Left lung (tissue), 4 donors: ENCODE measurements at regions not wholly inside any gene's neighbourhood (a gene's known extent, or its start where the extent isn't known, plus 50 kb on each side); places are given as distances from the start of the nearest gene placed in this dataset.

ENCODE experiments used
- ATAC-seq: fragments of 200-7000 bp; cut with Tn5 transposase; one replicate; pipeline ENCODE4 v1.9.1; 2020; ENCODE audit warnings: moderate library complexity
- DNase-seq, 4 donors: peaks; one replicate each; pipeline ENCODE4 v3.0.0-alpha.2; 2013 to 2020
- H3K27ac ChIP-seq, 2 donors: fragments of 200-600 bp; sonication (generic) in 1 of 2; one replicate each; pipeline versions ENCODE4 v1.5.0 to v1.8.0; 2020 to 2021
- H3K27me3 ChIP-seq, 2 donors: fragments of 200-600 bp; sonication (generic) in 1 of 2; one replicate each; pipeline versions ENCODE4 v1.5.0 to v1.8.0; 2020 to 2021
- H3K36me3 ChIP-seq, 2 donors: fragments of 200-600 bp; sonication (generic) in 1 of 2; one replicate each; pipeline versions ENCODE4 v1.5.0 to v1.8.0; 2020 to 2021
- H3K4me1 ChIP-seq, 2 donors: fragments of 200-600 bp; one replicate each; pipeline ENCODE4 v1.8.0; 2021
- H3K4me3 ChIP-seq, 2 donors: fragments of 200-600 bp; sonication (generic) in 1 of 2; one replicate each; pipeline versions ENCODE4 v1.5.0 to v1.8.0; 2020 to 2021; ENCODE audit warnings: mild to moderate bottlenecking in 1 of 2
- H3K9me3 ChIP-seq, 2 donors: fragments of 200-600 bp; sonication (generic) in 1 of 2; one replicate each; pipeline versions ENCODE4 v1.5.0 to v1.8.0; 2020 to 2021
- intact Hi-C, 2 donors: fragments of 100-400 bp; cut with DNase I; formaldehyde crosslinking; loops; one replicate each; pipeline versions ENCODE4 v1.11.2 to v1.14.2; 2022
- TF ChIP-seq, protein P1 (sequence below), 2 donors: fragments of 200-600 bp; sonication (generic) in 1 of 2; IDR thresholded peaks; one replicate each; pipeline versions ENCODE4 v1.5.0 to v1.8.0; 2021; ENCODE audit warnings: antibody characterized with exemption in 2 of 2
- donor health status: DM: no; HTN: yes; CAD: no.
- donor health status: DM: no; HTN: no; CAD: no.

DNA sequence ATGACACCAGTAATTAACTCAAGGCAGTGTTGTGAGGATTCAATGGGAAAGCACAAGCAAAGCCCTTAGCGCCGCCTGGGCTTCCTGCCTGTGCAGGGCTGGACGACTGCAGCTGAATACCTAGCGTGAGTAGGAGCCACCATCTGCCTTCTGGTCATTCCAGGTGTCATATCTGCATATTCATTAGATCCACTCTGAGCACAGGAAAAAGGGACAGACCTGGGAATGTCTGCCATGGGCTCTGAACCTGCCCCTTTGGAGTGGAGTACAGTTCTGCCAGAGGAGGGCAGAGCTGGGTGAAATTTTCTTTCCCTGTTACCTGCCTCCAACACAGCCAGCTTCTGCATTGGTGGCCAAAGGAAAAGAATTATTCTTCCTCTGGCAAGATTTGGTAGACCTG, 298.8 kb downstream of the NSG2 start:
- Histone ChIP-seq H3K27me3 (peaks cover 0 to 32% of the 10 kb centered on the region in 2 donors), H3K36me3 (no peaks in the 10 kb centered on the region), H3K4me3 (no peak overlapping the region), H3K27ac (no peak overlapping the region), H3K9me3 (no peaks in the 10 kb centered on the region), H3K4me1 (no peaks in the 10 kb centered on the region)
- intact Hi-C loops = no loop called here
- ATAC-seq = no peak
- TF ChIP-seq, protein P1, sequence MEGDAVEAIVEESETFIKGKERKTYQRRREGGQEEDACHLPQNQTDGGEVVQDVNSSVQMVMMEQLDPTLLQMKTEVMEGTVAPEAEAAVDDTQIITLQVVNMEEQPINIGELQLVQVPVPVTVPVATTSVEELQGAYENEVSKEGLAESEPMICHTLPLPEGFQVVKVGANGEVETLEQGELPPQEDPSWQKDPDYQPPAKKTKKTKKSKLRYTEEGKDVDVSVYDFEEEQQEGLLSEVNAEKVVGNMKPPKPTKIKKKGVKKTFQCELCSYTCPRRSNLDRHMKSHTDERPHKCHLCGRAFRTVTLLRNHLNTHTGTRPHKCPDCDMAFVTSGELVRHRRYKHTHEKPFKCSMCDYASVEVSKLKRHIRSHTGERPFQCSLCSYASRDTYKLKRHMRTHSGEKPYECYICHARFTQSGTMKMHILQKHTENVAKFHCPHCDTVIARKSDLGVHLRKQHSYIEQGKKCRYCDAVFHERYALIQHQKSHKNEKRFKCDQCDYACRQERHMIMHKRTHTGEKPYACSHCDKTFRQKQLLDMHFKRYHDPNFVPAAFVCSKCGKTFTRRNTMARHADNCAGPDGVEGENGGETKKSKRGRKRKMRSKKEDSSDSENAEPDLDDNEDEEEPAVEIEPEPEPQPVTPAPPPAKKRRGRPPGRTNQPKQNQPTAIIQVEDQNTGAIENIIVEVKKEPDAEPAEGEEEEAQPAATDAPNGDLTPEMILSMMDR (IDR thresholded peaks at IDR 0.05) = no peak
- no peak for DNase-seq

GRCh38 chr5:174347183-174347582, 301.7 kb downstream of the NSG2 start:
- no peaks in the 10 kb centered on the region for H3K9me3 ChIP-seq
- ATAC-seq = no peak
- DNase-seq = no peak
- no peaks in the 10 kb centered on the region for H3K4me1 ChIP-seq
- no peaks in the 10 kb centered on the region for H3K36me3 ChIP-seq
- H3K4me3 ChIP-seq = no peak overlapping the region
- intact Hi-C loops = no loop called here
- TF ChIP-seq, protein P1 (IDR thresholded peaks at IDR 0.05) = no peak
- H3K27ac ChIP-seq = no peak overlapping the region
- peaks cover 0 to 24% of the 10 kb centered on the region in 2 donors for H3K27me3 ChIP-seq

DNA sequence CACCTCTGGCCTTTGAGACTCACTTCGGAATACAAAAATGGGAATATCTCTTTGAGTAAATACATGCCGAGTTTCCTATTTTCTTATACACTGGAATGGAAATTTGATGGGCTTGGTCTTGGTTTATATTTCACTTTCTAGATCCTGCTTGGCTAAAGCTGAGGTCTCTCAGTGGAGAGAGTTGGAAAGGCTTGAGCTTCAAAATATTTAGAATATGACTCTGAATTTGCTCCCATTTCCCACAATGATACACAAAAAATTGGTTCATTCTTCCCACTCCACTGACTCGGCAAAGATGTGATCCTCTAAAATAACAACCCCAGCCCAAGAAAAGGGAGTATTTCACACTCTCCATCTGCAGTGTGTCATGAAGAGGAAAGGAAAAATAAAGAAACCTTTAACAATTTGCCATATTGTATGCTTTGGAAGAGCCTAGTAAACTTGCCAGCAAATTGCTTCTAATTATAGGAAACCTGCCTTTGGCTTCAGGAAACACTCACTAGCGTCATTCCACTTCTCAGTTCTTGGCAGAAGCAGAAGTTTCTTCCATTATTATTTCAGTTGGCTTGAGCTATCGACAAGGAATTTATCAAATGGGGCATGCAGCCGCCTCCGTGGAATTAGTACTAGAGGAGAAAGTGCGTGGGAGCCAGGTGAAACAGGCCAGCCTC, 302.9 kb downstream of the NSG2 start:
- Histone ChIP-seq H3K27ac (no peak overlapping the region), H3K9me3 (no peaks in the 10 kb centered on the region), H3K27me3 (peaks cover 0 to 24% of the 10 kb centered on the region in 2 donors), H3K36me3 (no peaks in the 10 kb centered on the region), H3K4me3 (no peak overlapping the region), H3K4me1 (no peaks in the 10 kb centered on the region)
- no peak for ATAC-seq
- TF ChIP-seq, protein P1 (IDR thresholded peaks at IDR 0.05) = no peak
- no peak for DNase-seq
- intact Hi-C loops = no loop called here

GRCh38 chr5:174352681-174353080, 307.2 kb downstream of the NSG2 start:
- H3K9me3 ChIP-seq = no peaks in the 10 kb centered on the region
- H3K4me1 ChIP-seq = no peaks in the 10 kb centered on the region
- intact Hi-C loops = no loop called here

GRCh38 chr5:174354571-174354970, 309.1 kb downstream of the NSG2 start:
- Histone ChIP-seq H3K4me1 (no peaks in the 10 kb centered on the region), H3K4me3 (no peak overlapping the region), H3K27me3 (peaks cover 0 to under 1% of the 10 kb centered on the region in 2 donors), H3K27ac (no peak overlapping the region), H3K36me3 (no peaks in the 10 kb centered on the region), H3K9me3 (no peaks in the 10 kb centered on the region)
- intact Hi-C loops = no loop called here
- no peak for DNase-seq
- ATAC-seq = no peak
- TF ChIP-seq, protein P1 (IDR thresholded peaks at IDR 0.05) = no peak

More at GRCh38 chr5:174352681-174353080, 307.2 kb downstream of the NSG2 start:
- ATAC-seq (no peak), DNase-seq (no peak)
- Histone ChIP-seq H3K27ac (no peak overlapping the region), H3K36me3 (no peaks in the 10 kb centered on the region), H3K4me3 (no peak overlapping the region), H3K27me3 (peaks cover 0 to 15% of the 10 kb centered on the region in 2 donors)
- TF ChIP-seq, protein P1 (IDR thresholded peaks at IDR 0.05) = no peak
